CMK (cell line): ENCODE measurements at regions not wholly inside any gene's neighbourhood (a gene's known extent, or its start where the extent isn't known, plus 50 kb on each side); places are given as distances from the start of the nearest gene placed in this dataset.

ENCODE experiments used
- DNase-seq: peaks from one replicate; pipeline ENCODE4 v3.0.0-alpha.2; 2010; ENCODE audit warnings: low read depth

- DNase-seq: no peak
These were observed 163.6 kb downstream of the TNFSF18 start for GRCh38 chr1:172887162-172887561.

- DNase-seq: no peak
These were observed 157.4 kb downstream of the TNFSF18 start for GRCh38 chr1:172893146-172893841.

GRCh38 chr1:172894349-172895049 lies 156.2 kb downstream of the TNFSF18 start:
- DNase-seq: no peak

GRCh38 chr1:172895050-172895460 lies 155.7 kb downstream of the TNFSF18 start:
- no peak for DNase-seq

- no peak for DNase-seq
These were observed 155.0 kb downstream of the TNFSF18 start for GRCh38 chr1:172895761-172896160.

GRCh38 chr1:172897738-172898137 lies 153.0 kb downstream of the TNFSF18 start:
- DNase-seq: no peak

GRCh38 chr1:172898866-172899265 lies 151.9 kb downstream of the TNFSF18 start:
- DNase-seq: no peak

GRCh38 chr1:172900376-172900997 lies 150.3 kb downstream of the TNFSF18 start:
- DNase-seq: no peak

GRCh38 chr1:172902200-172902599 lies 148.5 kb downstream of the TNFSF18 start:
- no peak for DNase-seq

- DNase-seq: no peak
These were observed 147.8 kb downstream of the TNFSF18 start for GRCh38 chr1:172902861-172903381.

GRCh38 chr1:172903581-172904220 lies 147.0 kb downstream of the TNFSF18 start:
- DNase-seq: no peak

GRCh38 chr1:172905452-172905851 lies 145.3 kb downstream of the TNFSF18 start:
- DNase-seq: no peak

- DNase-seq: peak; percentile 45
These were observed 143.8 kb downstream of the TNFSF18 start for GRCh38 chr1:172906778-172907592.

- DNase-seq: no peak
These were observed 142.9 kb downstream of the TNFSF18 start for GRCh38 chr1:172907834-172908326.

- DNase-seq: no peak
These were observed 141.0 kb downstream of the TNFSF18 start for GRCh38 chr1:172909606-172910326.

- DNase-seq: no peak
These were observed 137.9 kb downstream of the TNFSF18 start for GRCh38 chr1:172912765-172913260.

- DNase-seq: no peak
These were observed 136.1 kb downstream of the TNFSF18 start for GRCh38 chr1:172914501-172915144.

- DNase-seq: no peak
These were observed 135.5 kb downstream of the TNFSF18 start for GRCh38 chr1:172915271-172915670.

- DNase-seq: no peak
These were observed 134.6 kb downstream of the TNFSF18 start for GRCh38 chr1:172916116-172916515.

- DNase-seq: no peak
These were observed 132.8 kb downstream of the TNFSF18 start for GRCh38 chr1:172917972-172918371.
